H1 (cell line): ENCODE measurements at regions not wholly inside any gene's neighbourhood (a gene's known extent, or its start where the extent isn't known, plus 50 kb on each side); places are given as distances from the start of the nearest gene placed in this dataset.

Experiments
- CTCF ChIA-PET: fragments of 300-600 bp; sonication (Branson Sonifier 250); formaldehyde crosslinking; loops from one replicate; lab custom pipeline; 2021; ENCODE audit not compliant: partially characterized antibody; lab: Charles Lee
- POLR2A ChIA-PET: fragments of 300-600 bp; sonication (Branson Sonifier 250); formaldehyde crosslinking; loops from one replicate; lab custom pipeline; 2021; ENCODE audit warnings: inconsistent platforms; ENCODE audit not compliant: partially characterized antibody; lab: Charles Lee
- DNase-seq, 2 experiments: peaks; one replicate each; pipeline versions ENCODE4 v3.0.0 to v3.0.0-alpha.2; 2010 to 2022; ENCODE audit warnings: low spot score in 2 of 2, low read depth in 1 of 2, mixed read lengths in 1 of 2
- FAIRE-seq: peaks from 2 replicates; lab custom pipeline; 2011; peaks lifted over from hg19 to GRCh38; lab: Jason Lieb, UNC
- H2AFZ ChIP-seq: 2 replicates; pipeline ENCODE4 v1.8.1; 2012; ENCODE audit warnings: low read length, inconsistent platforms
- H2AK5ac ChIP-seq: 2 replicates; pipeline ENCODE4 v1.6.1; 2013; ENCODE audit warnings: low read depth, low read length
- H2BK120ac ChIP-seq: replicated peaks from 2 replicates; pipeline ENCODE3; 2013; ENCODE audit warnings: low read depth, low read length, inconsistent platforms
- H2BK12ac ChIP-seq: 2 replicates; pipeline ENCODE4 v1.6.1; 2013; ENCODE audit warnings: low read depth, low read length
- H2BK15ac ChIP-seq: 2 replicates; pipeline ENCODE4 v1.6.1; 2013; ENCODE audit warnings: low read length
- H2BK20ac ChIP-seq: 2 replicates; pipeline ENCODE4 v1.6.1; 2013; ENCODE audit warnings: low read length
- H2BK5ac ChIP-seq: 2 replicates; pipeline ENCODE4 v1.6.1; 2013; ENCODE audit warnings: low read depth, low read length
- H3K14ac ChIP-seq: 2 replicates; pipeline ENCODE4 v1.6.1; 2013; ENCODE audit warnings: inconsistent platforms; ENCODE audit not compliant: insufficient read length
- H3K18ac ChIP-seq: 2 replicates; pipeline ENCODE4 v1.6.1; 2013; ENCODE audit warnings: low read length; ENCODE audit errors: extremely low read depth
- H3K23ac ChIP-seq: 2 replicates; pipeline ENCODE4 v1.6.1; 2013; ENCODE audit warnings: inconsistent platforms; ENCODE audit not compliant: insufficient read length
- H3K23me2 ChIP-seq: 2 replicates; pipeline ENCODE4 v1.6.1; 2013; ENCODE audit warnings: low read depth, low read length
- H3K27ac ChIP-seq: 2 replicates; pipeline ENCODE4 v1.6.1; 2011; ENCODE audit warnings: low read depth, low read length, inconsistent platforms
- H3K27me3 ChIP-seq, 4 experiments: replicated peaks in 1 of 4; 1 replicate in 1 of 4; 2 replicates in 3 of 4; pipeline versions ENCODE4 v1.6.1 to v1.8.1; 2011 to 2013; ENCODE audit warnings: low read length in 3 of 4, mild to moderate bottlenecking in 3 of 4, inconsistent platforms in 2 of 4, mixed read lengths in 2 of 4, moderate library complexity in 1 of 4; ENCODE audit not compliant: control insufficient read depth in 3 of 4, insufficient read depth in 3 of 4; ENCODE audit errors: extremely low read depth in 1 of 4
- H3K36me3 ChIP-seq, 4 experiments: 2 replicates each; pipeline versions ENCODE4 v1.6.1 to v1.8.1; 2011 to 2013; ENCODE audit warnings: mild to moderate bottlenecking in 4 of 4, low read length in 3 of 4, moderate library complexity in 2 of 4, control low read depth in 1 of 4, inconsistent platforms in 1 of 4; ENCODE audit not compliant: insufficient read depth in 4 of 4, control insufficient read depth in 2 of 4
- H3K4ac ChIP-seq: replicated peaks from 2 replicates; pipeline ENCODE3; 2013; ENCODE audit warnings: low read length, low read depth, mixed read lengths, inconsistent platforms; ENCODE audit not compliant: insufficient read length
- H3K4me1 ChIP-seq, 4 experiments: replicated peaks in 1 of 4; 1 replicate in 1 of 4; 2 replicates in 3 of 4; pipeline versions ENCODE4 v1.6.1 to v1.8.1; 2011 to 2013; ENCODE audit warnings: low read length in 3 of 4, inconsistent platforms in 2 of 4, mixed read lengths in 1 of 4; ENCODE audit not compliant: insufficient read depth in 4 of 4, control insufficient read depth in 3 of 4
- H3K4me2 ChIP-seq, 2 experiments: 2 replicates each; pipeline versions ENCODE4 v1.6.1 to v1.8.1; 2011 to 2013; ENCODE audit warnings: low read depth in 2 of 2, low read length in 2 of 2, control low read depth in 1 of 2, inconsistent platforms in 1 of 2, mild to moderate bottlenecking in 1 of 2; ENCODE audit not compliant: insufficient read depth in 1 of 2
- H3K4me3 ChIP-seq, 4 experiments: fragments of 200-600, 300-600 bp in 1 of 4; sonication (generic), shearing (Covaris generic), sonication (Bioruptor Twin) in 1 of 4; 2 replicates each; pipeline versions ENCODE4 v1.5.1 to v1.8.1; 2011 to 2016; ENCODE audit warnings: low read length in 4 of 4, low read depth in 3 of 4, control low read depth in 2 of 4, inconsistent platforms in 2 of 4, mild to moderate bottlenecking in 2 of 4, mixed read lengths in 1 of 4, moderate library complexity in 1 of 4; ENCODE audit not compliant: insufficient read depth in 2 of 4; ENCODE audit errors: extremely low read depth in 1 of 4
- H3K56ac ChIP-seq: replicated peaks from 2 replicates; pipeline ENCODE3; 2013; ENCODE audit warnings: low read depth, mild to moderate bottlenecking, mixed read lengths, low read length, inconsistent platforms; ENCODE audit not compliant: insufficient read length
- H3K79me1 ChIP-seq: 2 replicates; pipeline ENCODE4 v1.6.1; 2013; ENCODE audit warnings: low read depth, low read length, control low read depth
- H3K79me2 ChIP-seq, 2 experiments: 2 replicates each; pipeline versions ENCODE4 v1.6.1 to v1.8.1; 2012 to 2013; ENCODE audit warnings: low read length in 2 of 2, mild to moderate bottlenecking in 2 of 2, inconsistent platforms in 1 of 2; ENCODE audit not compliant: insufficient read depth in 2 of 2, control insufficient read depth in 1 of 2
- H3K9ac ChIP-seq, 4 experiments: replicated peaks in 1 of 4; 1 replicate in 1 of 4; 2 replicates in 3 of 4; pipeline versions ENCODE4 v1.6.1 to v1.8.1; 2011 to 2013; ENCODE audit warnings: low read depth in 3 of 4, low read length in 3 of 4, control low read depth in 2 of 4, mild to moderate bottlenecking in 2 of 4, moderate library complexity in 2 of 4, inconsistent platforms in 1 of 4; ENCODE audit errors: extremely low read depth in 1 of 4
- H3K9me3 ChIP-seq, 2 experiments: 2 replicates each; pipeline versions ENCODE4 v1.6.1 to v1.8.1; 2012 to 2013; ENCODE audit warnings: mild to moderate bottlenecking in 2 of 2, moderate library complexity in 2 of 2, control low read depth in 1 of 2, inconsistent platforms in 1 of 2, low read depth in 1 of 2, low read length in 1 of 2, mixed read lengths in 1 of 2; ENCODE audit not compliant: insufficient read depth in 2 of 2
- H4K20me1 ChIP-seq, 2 experiments: replicated peaks in 1 of 2; 2 replicates each; pipeline versions ENCODE3 to v1.8.1; 2011 to 2013; ENCODE audit warnings: inconsistent platforms in 2 of 2, low read length in 2 of 2, mild to moderate bottlenecking in 1 of 2; ENCODE audit not compliant: insufficient read depth in 2 of 2, control insufficient read depth in 1 of 2
- H4K5ac ChIP-seq: 2 replicates; pipeline ENCODE4 v1.6.1; 2013; ENCODE audit warnings: low read length, low read depth, mixed read lengths, inconsistent platforms; ENCODE audit not compliant: insufficient read length
- H4K8ac ChIP-seq: 2 replicates; pipeline ENCODE4 v1.8.0; 2013; ENCODE audit warnings: mild to moderate bottlenecking, moderate library complexity, low read length, inconsistent platforms; ENCODE audit not compliant: insufficient read depth; ENCODE audit errors: extremely low read depth
- H4K91ac ChIP-seq: replicated peaks from 2 replicates; pipeline ENCODE3; 2013; ENCODE audit warnings: low read length, mixed read lengths, inconsistent platforms; ENCODE audit not compliant: insufficient read length
- CBX5 ChIP-seq: fragments of 300-800, 300-1000 bp; sonication (generic); IDR thresholded peaks from 2 replicates; pipeline ENCODE4 v1.7.1; 2016; ENCODE audit warnings: antibody characterized with exemption, low read length, low read depth
- CBX8 ChIP-seq: fragments of 300-800, 300-1000 bp; sonication (generic); IDR thresholded peaks from 2 replicates; pipeline ENCODE4 v1.7.1; 2016; ENCODE audit warnings: low read depth, low read length, borderline replicate concordance
- JUN ChIP-seq: IDR thresholded peaks from 2 replicates; pipeline ENCODE4 v1.6.1; 2011; ENCODE audit warnings: low read depth, mild to moderate bottlenecking, improper control_type of control experiment, low read length
- KDM5A ChIP-seq: fragments of 200-600 bp; IDR thresholded peaks from 2 replicates; pipeline ENCODE4 v1.7.1; 2012; ENCODE audit warnings: mild to moderate bottlenecking, low read length, inconsistent platforms, mixed read lengths
- MAFK ChIP-seq: IDR thresholded peaks from 2 replicates; pipeline ENCODE4 v1.6.1; 2012; ENCODE audit warnings: low read depth, mild to moderate bottlenecking, improper control_type of control experiment, low read length
- MAX ChIP-seq: IDR thresholded peaks from 2 replicates; pipeline ENCODE4 v1.6.1; 2012; ENCODE audit warnings: inconsistent platforms
- NRF1 ChIP-seq: IDR thresholded peaks from 2 replicates; pipeline ENCODE4 v1.6.1; 2011; ENCODE audit warnings: mild to moderate bottlenecking, low read depth, low read length, improper control_type of control experiment
- PHF8 ChIP-seq: fragments of 200-600 bp; sonication (generic); conservative IDR thresholded peaks from 2 replicates; pipeline ENCODE4 v1.7.1; 2012; ENCODE audit warnings: low read depth, mild to moderate bottlenecking, inconsistent platforms, low read length, moderate library complexity
- POLR2A ChIP-seq, 2 experiments: IDR thresholded peaks; 1 replicate in 1 of 2; 2 replicates in 1 of 2; pipeline ENCODE4 v1.6.1; 2011; ENCODE audit warnings: low read depth in 2 of 2, low read length in 2 of 2, mild to moderate bottlenecking in 2 of 2; ENCODE audit errors: control extremely low read depth in 1 of 2
- RAD21 ChIP-seq, 2 experiments: IDR thresholded peaks in 1 of 2; conservative IDR thresholded peaks in 1 of 2; 2 replicates each; pipeline ENCODE4 v1.6.1; 2011; ENCODE audit warnings: low read depth in 2 of 2, low read length in 2 of 2, improper control_type of control experiment in 1 of 2, inconsistent platforms in 1 of 2, mild to moderate bottlenecking in 1 of 2, moderate library complexity in 1 of 2
- RNF2 ChIP-seq: fragments of 200-900, 300-1000 bp; sonication (generic); IDR thresholded peaks from 2 replicates; pipeline ENCODE4 v1.7.1; 2016; ENCODE audit warnings: borderline replicate concordance, low read depth, mild to moderate bottlenecking, antibody characterized with exemption, low read length; ENCODE audit not compliant: poor library complexity, severe bottlenecking; ENCODE audit errors: missing control alignments
- SAP30 ChIP-seq: fragments of 300-600 bp; sonication (generic); IDR thresholded peaks from 2 replicates; pipeline ENCODE4 v1.7.1; 2012; ENCODE audit warnings: low read length, moderate library complexity, mild to moderate bottlenecking, inconsistent platforms; ENCODE audit not compliant: insufficient read depth, insufficient replicate concordance
- SIX5 ChIP-seq: IDR thresholded peaks from 2 replicates; pipeline ENCODE4 v1.6.1; 2011; ENCODE audit warnings: mild to moderate bottlenecking, low read depth, low read length
- TBP ChIP-seq: IDR thresholded peaks from 2 replicates; pipeline ENCODE4 v1.6.1; 2011; ENCODE audit warnings: low read depth, low read length, improper control_type of control experiment
- TCF12 ChIP-seq: IDR thresholded peaks from 2 replicates; pipeline ENCODE4 v1.6.1; 2011; ENCODE audit warnings: low read depth, mild to moderate bottlenecking, low read length
- WGBS, 2 experiments: shearing (Covaris generic) in 1 of 2; methylation state at CpG; one replicate each; pipeline versions ENCODE4 v1.1.6 to v1.1.7; 2013 to 2015; ENCODE audit warnings: low lambda C conversion rate in 2 of 2, mixed read lengths in 2 of 2, inconsistent platforms in 1 of 2, low coverage in 1 of 2, missing lambda C conversion rate in 1 of 2; ENCODE audit not compliant: insufficient replicate concordance in 2 of 2, insufficient coverage in 1 of 2, insufficient read length in 1 of 2; ENCODE audit errors: extremely low coverage in 1 of 2, missing lambda C conversion rate in 1 of 2; 5-methylcytosine and 5-hydroxymethylcytosine counted together

GRCh38 chrX:8030361-8030760 lies 103.1 kb upstream of the PNPLA4 start:
- H2BK15ac ChIP-seq: no peak overlapping the region
- no peak overlapping the region for H3K9ac ChIP-seq
- H3K4me3 ChIP-seq: no peak overlapping the region
- H2BK120ac ChIP-seq: no peak overlapping the region
- no peak overlapping the region for H2BK12ac ChIP-seq
- H3K14ac ChIP-seq: no peak overlapping the region
- no peak overlapping the region for H2AFZ ChIP-seq
- no peak overlapping the region for H3K56ac ChIP-seq
- H3K79me2 ChIP-seq: no peaks in the 10 kb centered on the region
- H2BK20ac ChIP-seq: no peak overlapping the region
- no peaks in the 10 kb centered on the region for H3K79me1 ChIP-seq
- no peak overlapping the region for H3K18ac ChIP-seq
- peaks cover 0 to 9% (median 3%) of the 10 kb centered on the region in 4 experiments; a peak in 3 of 7 replicates for H3K4me1 ChIP-seq
- no peak overlapping the region for H3K4me2 ChIP-seq
- no peaks in the 10 kb centered on the region for H3K36me3 ChIP-seq
- 92% methylated on average over 4 of the region's 4 CpGs; no CpG with 5 or more reads in 1 of the 2 experiments for WGBS, 2 experiments
- no peak overlapping the region for H4K5ac ChIP-seq
- H3K23me2 ChIP-seq: peaks cover 10% of the 10 kb centered on the region; the same call in 1 of the 2 replicates
- H3K9me3 ChIP-seq: no peaks in the 10 kb centered on the region
- no peaks in the 10 kb centered on the region for H3K27me3 ChIP-seq
- no peak overlapping the region for H4K91ac ChIP-seq
- no peak overlapping the region for H2AK5ac ChIP-seq
- H3K4ac ChIP-seq: no peak overlapping the region
- ChIA-PET CTCF (no interaction called here), POLR2A (no interaction called here)
- H4K20me1 ChIP-seq: no peaks in the 10 kb centered on the region
- H4K8ac ChIP-seq: no peak overlapping the region
- H3K23ac ChIP-seq: no peak overlapping the region
- no peak overlapping the region for H2BK5ac ChIP-seq
- DNase-seq (no peak), FAIRE-seq (no peak)
- no peak overlapping the region for H3K27ac ChIP-seq
- TF ChIP-seq SIX5 (no peak), JUN (no peak), KDM5A (no peak), MAX (no peak), TBP (no peak), TCF12 (no peak), MAFK (no peak), CBX8 (no peak), NRF1 (no peak), PHF8 (no peak), CBX5 (no peak), RAD21 (IDR thresholded peaks at IDR 0.05 in 1 of 2, conservative IDR thresholded peaks at IDR 0.05 in 1 of 2; ENCODE audit: low read depth in 2 of 2, low read length in 2 of 2) (no peak), POLR2A (IDR thresholded peaks at IDR 0.05; ENCODE audit: control extremely low read depth in 1 of 2, low read depth in 2 of 2, low read length in 2 of 2) (no peak), SAP30 (no peak), RNF2 (no peak)
